ENCODE measurements at regions not wholly inside any gene's neighbourhood (a gene's known extent, or its start where the extent isn't known, plus 50 kb on each side); places are given as distances from the start of the nearest gene placed in this dataset.

DNA sequence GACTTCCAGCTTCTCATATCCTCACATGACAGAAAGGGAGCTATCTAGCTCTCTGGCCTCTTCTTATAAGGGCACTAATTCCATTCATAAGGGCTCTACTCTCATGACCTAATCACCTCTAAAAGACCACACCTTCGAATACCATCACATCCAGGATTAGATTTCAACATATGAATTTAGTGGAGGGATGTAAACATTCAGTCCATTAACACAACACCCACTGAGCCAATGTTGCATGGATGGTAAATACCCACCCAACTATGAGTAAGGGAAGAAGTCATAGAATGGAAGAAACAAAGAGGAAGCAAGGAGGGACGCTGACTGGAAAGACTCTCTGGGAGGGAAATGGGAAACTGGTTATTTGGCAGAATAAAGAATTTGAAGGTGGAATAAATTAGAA, 112.6 kb upstream of the CCDC112 start:
- DNase-seq (ENCODE audit: low read depth in 3 of 3) = no peak

DNA sequence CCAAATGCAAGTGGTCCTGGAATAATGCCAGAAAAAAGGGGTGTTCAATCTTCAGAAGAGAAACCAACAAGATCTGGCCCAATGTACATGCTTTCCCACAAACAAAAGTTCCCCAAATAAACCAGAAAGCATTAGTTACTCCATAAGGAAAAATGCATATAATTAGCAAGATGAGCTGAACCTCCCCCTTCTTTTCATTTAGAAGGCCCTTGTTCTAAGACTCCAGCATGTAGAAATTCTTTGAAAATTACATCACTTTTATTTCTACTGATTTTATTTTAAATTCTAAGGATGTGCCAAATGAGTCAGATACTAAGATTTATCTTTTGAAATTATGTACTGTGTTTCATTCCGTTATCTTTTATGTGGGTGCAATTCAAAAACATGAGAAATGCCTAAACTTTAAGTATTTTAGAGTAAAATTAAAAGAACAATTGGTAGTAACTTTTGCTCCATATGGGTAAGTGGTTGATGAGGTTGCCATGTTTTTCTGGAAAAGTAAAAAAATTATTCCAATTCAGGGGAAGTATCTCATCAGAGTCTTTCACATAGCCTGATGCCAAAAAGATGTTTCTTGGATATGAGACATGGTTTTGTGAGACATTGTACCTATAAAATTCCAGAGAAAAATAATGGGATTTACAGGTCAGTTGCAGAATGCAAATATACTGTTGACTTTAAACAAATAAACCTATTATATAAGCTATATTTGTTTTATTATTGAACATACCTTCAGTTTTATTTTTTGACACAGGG, 106.5 kb upstream of the CCDC112 start:
- DNase-seq (ENCODE audit: low read depth in 3 of 3) = no peak

GRCh38 chr5:115402092-115402491, 105.6 kb upstream of the CCDC112 start:
- DNase-seq (ENCODE audit: low read depth in 3 of 3) = no peak

DNA sequence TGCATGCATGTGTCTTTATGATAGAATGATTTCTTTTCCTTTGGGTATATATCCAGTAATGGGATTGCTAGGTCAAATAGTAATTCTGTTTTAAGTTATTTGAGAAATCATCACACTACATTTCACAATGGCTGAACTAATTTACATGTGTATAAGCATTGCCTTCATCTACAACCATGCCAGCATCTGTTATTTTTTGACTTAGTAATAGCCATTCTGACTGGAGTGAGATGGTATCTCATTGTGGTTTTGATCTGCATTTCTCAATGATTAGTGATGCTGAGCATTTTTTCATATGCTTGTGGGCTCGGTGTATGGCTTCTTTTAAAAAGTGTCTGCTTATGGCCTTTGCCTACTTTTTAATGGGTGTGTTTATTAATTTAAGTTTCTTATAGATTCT, 102.3 kb upstream of the CCDC112 start:
- no peak for DNase-seq (ENCODE audit: low read depth in 3 of 3)

DNA sequence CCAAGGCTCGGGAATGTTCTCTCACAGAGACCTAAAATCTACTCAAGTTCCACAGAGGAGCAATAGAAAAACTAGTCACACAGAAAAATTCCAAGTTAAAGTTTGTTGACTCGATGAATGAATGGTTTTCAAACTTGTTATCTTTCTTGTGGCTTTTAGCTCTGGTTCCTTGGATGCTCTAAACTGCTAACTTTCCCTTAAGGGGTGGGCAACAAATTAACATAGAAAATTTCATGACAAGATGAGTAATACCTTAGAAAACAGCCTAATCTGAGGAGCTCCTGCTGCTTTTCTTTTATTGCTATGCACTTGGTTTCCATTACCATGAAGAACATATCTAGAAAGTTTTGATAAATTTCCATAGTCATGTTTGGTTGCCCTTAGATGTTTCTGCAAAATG, 100.2 kb upstream of the CCDC112 start:
- no peak for DNase-seq (ENCODE audit: low read depth in 3 of 3)

DNA sequence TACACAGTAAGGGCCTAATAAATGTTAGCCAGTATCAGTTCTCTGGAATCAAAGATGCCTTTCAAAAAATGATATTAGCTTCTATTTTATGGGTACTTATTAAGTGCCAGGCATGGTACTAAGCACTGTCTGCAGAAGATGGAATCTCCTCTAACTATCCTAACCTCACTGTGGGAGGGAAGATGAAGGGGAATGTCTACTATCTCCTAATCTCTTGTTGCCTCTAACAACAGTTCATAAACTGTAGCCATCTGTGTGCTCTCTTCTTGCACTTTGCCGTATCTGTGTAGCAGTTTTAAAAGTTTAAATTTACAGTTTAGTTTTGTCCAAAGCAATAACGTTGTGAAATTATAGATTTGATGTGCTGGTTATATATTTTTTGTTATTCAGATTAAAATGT, 99.6 kb upstream of the CCDC112 start:
- DNase-seq (ENCODE audit: low read depth in 3 of 3) = no peak

DNA sequence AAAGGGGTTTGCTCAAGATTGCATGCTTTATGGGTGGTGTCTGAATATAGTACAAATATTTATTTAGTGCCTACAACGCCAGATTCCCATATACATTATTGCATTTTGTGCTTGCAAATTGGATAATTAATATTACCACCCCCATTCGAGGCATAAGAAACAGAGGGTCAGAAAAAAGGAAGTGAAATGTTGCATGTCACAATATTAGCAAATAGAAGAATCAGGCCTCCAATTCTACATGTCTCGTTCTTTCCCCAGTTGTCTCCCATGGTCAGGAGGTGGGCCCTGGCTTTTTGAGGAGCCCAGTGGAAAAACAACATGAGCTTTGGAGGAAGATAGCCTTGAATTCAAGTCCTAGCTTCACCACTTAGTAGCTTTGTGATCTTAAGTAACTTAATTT, 98.1 kb upstream of the CCDC112 start:
- no peak for DNase-seq (ENCODE audit: low read depth in 3 of 3)

DNA sequence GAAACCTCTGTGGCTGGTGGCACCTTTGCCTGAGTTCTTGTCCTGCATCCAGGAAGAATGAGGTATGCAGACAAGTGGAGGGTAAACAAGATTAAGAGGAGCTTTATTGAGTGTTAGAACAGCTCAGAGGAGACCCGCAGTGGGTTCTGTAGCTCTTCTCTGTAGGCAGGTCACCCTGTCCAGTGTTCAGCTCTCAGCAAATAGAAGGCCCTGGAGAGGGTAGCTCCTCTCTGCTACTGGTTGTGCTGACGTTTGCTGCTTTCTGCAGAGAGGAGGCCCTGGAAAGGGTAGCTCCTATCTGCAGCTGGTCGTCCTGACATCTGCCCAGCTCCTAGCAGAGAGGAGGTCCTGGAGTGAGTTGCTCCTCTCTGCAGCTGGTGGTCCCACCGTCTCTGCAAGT, 96.8 kb upstream of the CCDC112 start:
- no peak for DNase-seq (ENCODE audit: low read depth in 3 of 3)

DNA sequence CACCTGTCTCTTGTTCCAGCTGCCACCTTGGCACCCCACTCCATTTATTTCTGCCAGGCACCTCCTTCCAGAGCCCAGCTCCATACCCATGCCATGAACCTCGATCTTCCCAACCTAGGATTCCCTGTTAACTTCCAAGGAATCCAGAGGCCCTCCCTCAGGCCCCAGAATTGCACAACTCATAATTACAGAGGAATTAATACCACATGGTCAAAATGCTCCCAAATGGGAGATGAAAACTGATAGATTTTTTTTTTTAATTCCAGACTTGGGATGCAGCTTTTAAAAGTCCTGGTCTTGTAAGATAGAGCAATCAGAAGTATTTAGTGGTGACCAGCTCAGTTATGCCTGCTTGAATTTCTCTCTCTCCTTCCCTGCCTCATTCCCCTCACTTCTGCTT, 96.2 kb upstream of the CCDC112 start:
- DNase-seq (ENCODE audit: low read depth in 3 of 3) = no peak

- no peak for DNase-seq (ENCODE audit: low read depth in 3 of 3)
Observed at GRCh38 chr5:115391780-115392179, 95.3 kb upstream of the CCDC112 start.

DNA sequence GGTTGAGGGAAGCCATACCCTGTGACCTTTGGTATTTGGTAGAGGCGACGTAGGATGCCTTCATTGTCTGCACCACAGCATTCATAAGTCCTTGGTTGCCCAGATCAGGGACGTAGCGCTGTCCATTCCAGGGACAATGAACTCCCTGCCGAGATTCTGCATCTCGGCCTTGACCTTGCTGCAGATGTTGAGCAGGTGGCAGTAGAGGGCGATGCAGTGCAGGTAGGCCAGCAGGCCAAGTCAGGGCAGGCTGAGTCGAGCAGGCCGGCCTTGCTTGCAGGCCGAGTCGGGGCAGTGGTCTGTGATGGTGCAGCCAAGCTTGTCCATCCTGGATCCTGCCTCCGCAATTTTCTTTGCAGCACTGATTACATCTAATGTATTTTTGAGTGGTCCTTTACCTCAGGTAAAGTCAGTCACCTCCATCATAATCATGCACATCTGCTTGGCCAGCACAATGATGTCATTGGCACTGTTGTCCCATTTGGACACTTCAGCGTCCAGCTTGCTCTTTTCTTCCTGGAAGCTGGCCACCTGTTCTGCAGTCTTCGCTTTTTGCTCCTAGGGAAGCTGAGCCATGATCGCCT, 93.4 kb upstream of the CCDC112 start:
- no peak for DNase-seq (ENCODE audit: low read depth in 3 of 3)

- DNase-seq (ENCODE audit: low read depth in 3 of 3) = no peak
Observed at GRCh38 chr5:115389034-115389798, 92.8 kb upstream of the CCDC112 start.

DNA sequence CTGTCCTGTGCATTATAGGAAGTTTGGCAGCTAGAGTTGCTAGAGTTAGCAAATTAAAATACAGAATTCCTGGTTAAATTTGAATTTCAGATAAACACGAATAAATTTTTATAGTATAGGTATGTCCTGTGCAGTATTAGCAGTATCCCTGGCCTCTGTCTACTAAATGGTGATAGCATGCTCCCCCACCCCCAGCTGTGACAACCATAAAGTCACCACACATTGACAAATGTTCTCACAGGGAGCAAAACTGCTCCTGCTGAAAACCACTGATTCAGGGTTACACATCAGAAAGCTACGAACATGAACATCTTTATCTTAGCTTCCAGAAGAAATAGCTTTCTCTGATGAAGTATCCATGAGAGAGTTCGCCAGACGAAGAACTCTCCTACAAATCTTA, 91.8 kb upstream of the CCDC112 start:
- no peak for DNase-seq (ENCODE audit: low read depth in 3 of 3)

GRCh38 chr5:115387816-115388215, 91.4 kb upstream of the CCDC112 start:
- no peak for DNase-seq (ENCODE audit: low read depth in 3 of 3)

DNA sequence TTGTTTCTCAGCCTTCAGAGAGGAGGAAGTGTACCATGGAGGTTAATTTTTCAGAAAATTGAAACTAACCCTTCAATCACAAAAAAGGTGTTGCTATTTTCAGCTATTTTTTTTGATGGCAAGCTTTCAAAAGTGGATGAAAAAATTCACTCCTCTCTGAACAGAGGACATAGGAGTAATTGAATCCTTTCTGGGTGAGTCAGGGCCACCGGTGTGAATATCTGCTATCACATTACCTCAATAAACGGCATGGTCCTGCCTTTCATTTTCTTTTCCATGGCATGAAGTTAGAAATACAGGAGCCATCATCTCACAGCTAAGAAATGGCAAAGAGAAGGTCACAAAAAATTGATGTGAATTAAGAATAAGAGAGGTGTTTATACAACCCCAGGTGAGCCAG, 90.2 kb upstream of the CCDC112 start:
- DNase-seq (ENCODE audit: low read depth in 3 of 3) = no peak

DNA sequence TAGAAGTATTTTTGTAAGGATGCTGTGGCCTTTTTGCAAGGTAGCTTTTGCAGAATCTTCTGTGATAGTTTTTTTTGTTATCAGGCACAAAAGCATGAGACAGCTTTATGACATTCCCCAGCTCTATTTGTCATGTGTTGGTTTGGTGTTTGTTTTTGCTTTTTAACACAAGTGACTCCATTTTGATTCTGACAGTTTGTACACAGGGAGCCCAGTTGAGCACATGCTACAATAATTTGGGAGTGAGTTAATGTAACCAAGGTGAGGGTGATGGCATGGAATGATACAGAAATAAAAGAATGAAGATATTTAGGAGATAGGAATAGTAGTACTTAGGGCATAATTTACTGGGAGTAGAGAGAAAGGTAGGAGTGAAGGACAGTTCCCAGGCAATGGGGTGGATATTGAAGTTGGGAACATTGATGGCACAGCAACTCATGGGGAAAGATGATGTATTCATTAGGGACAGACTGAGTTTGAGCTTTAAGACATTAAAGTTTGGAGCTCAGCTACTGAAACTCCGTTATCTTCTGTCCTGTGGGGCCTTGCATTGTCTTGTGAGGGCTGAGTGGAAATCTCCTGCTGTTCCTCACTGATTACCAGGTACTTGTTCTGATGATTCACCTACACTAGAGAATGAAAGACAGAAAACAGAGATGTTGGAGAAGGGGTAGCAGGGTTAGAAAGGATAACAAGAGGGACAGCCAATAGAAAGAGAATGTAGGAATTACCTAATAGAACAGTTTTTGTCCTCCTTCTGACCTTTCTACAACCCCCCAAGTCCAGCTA, 88.3 kb upstream of the CCDC112 start:
- no peak for DNase-seq (ENCODE audit: low read depth in 3 of 3)

- no peak for DNase-seq (ENCODE audit: low read depth in 3 of 3)
Observed at GRCh38 chr5:115382989-115383388, 86.5 kb upstream of the CCDC112 start.

DNA sequence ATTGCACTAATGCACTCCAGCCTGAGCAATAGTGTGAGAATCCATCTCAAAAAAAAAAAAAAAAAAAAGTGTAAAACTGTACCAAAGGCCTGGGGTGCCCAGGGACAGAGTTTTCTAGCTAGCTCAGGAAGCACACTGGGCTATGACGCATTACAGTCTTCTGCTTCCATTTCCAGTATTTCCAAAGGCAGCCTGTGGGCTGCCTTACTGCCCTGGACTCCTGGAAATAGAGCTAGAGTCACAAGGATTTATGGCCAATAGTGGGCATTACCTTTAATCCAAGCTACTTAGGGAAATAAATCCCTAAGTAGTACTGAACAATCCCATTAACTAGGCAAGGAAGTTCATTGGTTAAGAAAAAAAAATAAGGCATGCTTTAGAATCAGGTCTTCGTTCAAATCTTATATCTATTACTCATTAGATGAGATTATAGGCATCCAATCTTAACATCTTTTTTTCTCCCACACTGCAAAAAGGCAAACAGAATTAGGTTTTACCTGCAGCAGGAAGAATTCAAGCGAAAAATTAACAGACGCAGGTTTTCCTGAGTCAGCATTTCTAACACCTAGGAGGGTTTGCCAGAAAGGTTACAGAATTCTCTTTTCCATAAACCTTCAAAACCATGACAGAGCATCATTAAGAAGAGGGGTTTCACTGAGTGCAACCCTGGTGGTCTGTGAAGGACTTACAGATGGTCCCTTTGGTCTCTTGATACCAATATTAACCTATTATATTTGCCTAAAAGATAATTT, 85.6 kb upstream of the CCDC112 start:
- no peak for DNase-seq (ENCODE audit: low read depth in 3 of 3)

DNA sequence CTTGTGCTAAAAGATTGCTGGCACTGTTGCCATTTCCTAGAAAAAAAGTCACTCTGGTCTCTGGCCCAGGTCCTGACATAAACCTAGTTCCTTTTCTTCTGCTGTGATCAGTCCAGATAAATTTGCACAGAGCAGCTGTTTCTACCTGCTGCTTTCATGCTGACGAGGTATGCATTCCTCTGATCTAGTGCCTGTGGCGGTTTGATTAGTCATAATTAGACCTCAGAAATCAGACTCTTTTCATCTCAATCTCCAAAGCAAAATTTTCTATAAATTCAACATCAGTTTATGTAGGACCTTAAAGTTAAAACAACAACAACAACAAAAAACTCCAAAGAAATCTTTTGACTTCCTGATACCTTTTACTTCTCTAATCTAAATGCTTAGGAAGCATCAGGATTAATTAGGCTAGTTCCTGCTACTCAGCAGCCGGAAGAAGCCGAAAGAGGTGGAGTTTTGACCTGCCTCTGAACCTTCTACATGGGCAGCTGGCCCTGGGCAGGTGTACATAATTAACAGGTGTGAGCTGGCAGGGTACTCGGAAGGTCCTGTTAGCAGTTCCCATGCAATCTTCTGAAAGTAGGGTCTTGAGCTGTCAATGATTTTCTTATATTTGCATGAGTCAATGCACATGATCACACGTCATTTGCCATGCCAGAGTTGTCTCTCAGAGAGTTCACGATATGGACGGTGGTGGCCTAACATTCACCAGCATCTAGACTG, 83.3 kb upstream of the CCDC112 start:
- DNase-seq (ENCODE audit: low read depth in 3 of 3) = no peak

- DNase-seq (ENCODE audit: low read depth in 3 of 3) = no peak
Observed at GRCh38 chr5:115378754-115379153, 82.3 kb upstream of the CCDC112 start.
